Activated CD8-positive, alpha-beta memory T cell treated with anti-CD3 and anti-CD28 coated beads for 24 hours (primary cell): ENCODE measurements at regions not wholly inside any gene's neighbourhood (a gene's known extent, or its start where the extent isn't known, plus 50 kb on each side); places are given as distances from the start of the nearest gene placed in this dataset.
"Not testable (repeated sequence)": the region's sequence is repeated elsewhere in the genome, so short reads cannot be mapped to it uniquely, and the experiment has no call there.

ENCODE experiments used
- DNase-seq: peaks from one replicate; pipeline ENCODE4 v3.0.0-alpha.2; 2020

GRCh38 chr9:33623658-33624586, 99.9 kb downstream of the ANKRD18B start:
- DNase-seq: peak; percentile 86

- DNase-seq: not testable (repeated sequence)
Observed at GRCh38 chr9:33628318-33628717, 104.3 kb downstream of the ANKRD18B start.

GRCh38 chr9:33628865-33629410, 104.9 kb downstream of the ANKRD18B start:
- DNase-seq: no peak

DNA sequence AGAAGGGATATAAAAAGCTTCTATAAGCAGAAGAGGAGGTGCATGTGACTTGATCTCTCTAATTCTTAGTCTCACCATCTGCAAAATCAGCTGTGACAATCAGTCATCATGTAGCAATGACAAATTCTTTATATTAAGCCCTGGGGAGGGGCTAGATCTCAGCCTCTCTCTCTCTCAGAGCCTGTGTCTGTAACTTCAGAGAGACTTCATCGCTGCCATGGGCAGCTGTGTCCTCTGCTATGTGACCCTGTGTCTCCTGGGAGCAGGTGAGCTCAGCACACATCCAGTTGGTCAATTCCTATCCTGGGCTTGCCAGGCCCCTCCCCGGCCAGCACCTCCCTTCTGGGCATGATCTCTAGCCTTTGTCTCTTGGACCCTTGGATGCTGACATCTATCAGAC, 109.6 kb downstream of the ANKRD18B start:
- no peak for DNase-seq

- no peak for DNase-seq
Observed at GRCh38 chr9:33637881-33638280, 113.8 kb downstream of the ANKRD18B start.

DNA sequence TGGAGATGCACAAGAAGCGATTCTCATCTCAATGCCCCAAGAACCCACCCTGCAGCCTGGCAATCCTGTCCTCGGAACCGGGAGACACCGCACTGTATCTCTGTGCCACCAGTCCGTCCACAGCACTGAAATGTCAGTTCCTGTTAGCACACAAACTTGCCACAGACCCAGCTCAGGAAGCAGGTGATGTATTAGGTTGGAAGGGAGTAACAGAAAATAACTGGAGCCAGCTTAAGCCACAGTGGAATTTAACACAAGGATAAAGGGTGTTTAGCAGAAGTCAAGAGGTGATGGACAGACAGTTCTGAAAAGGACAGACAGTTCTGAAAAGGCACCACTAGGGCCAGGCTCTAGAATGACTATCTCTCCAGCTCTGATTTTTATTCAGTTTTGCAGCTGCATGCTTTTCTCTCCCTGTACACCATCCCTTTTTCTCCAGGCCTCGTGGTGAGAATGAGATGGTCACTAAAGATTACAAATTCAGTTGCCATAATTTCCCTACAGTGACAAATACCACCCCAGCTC, 114.4 kb downstream of the ANKRD18B start:
- no peak for DNase-seq

GRCh38 chr9:33645706-33646105, 121.7 kb downstream of the ANKRD18B start:
- no peak for DNase-seq

DNA sequence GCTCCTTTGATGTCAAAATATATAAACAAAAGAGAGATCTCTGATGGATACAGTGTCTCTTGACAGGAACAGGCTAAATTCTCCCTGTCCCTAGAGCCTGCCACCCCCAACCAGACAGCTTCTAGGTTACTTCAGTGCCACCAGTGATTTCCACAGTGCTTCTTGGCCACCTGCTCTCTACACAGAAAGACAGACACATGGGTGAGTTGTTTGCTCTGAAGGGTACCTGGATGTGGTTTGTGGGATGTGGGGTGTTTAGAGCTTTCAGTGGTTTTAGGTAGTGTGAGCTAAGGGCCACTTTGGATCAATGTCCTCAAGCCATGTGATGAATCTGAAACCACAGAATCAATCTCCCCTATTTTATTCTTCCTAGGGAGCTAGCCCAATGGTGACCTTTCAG, 125.4 kb downstream of the ANKRD18B start:
- no peak for DNase-seq

DNA sequence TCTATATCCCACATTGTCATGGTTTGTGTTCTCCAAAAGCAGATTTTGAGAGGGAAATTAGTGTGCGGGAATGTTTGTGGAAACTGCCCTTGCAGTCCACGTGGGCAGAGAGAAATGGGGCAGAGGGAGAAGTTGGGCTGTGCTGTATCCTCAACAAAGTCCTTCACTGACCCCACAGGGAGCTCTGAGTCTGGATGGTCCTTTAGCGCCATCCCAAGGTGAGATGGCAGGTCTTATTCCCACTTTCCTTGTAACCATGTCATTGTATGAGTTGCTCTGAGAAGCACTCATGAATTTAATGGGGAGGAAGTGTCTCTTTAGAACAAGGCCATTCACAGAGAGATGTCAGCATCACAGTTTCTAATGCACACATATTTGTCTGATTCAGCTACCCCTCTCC, 127.1 kb downstream of the ANKRD18B start:
- no peak for DNase-seq

DNA sequence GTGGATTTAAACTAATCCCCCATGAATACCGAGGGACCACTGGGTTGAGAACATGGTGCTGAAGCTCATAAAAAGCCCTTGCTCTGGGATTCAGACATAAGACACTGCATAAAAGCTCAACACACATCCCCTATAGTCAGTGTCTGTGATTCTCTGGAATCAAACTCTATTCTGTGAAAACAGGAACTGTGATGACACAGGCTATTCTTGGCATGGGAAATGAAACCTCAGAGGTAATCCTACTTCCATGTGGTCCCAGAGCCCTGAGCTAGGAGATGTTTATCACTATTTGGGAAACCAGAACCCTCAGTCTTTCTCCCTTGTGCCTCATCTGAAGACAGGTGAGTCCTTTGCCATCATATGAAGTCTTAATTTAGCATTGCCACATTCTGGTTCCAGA, 135.4 kb upstream of the PRSS3 start:
- DNase-seq: no peak

- DNase-seq: no peak
Observed at GRCh38 chr9:33660772-33661171, 134.6 kb upstream of the PRSS3 start.

DNA sequence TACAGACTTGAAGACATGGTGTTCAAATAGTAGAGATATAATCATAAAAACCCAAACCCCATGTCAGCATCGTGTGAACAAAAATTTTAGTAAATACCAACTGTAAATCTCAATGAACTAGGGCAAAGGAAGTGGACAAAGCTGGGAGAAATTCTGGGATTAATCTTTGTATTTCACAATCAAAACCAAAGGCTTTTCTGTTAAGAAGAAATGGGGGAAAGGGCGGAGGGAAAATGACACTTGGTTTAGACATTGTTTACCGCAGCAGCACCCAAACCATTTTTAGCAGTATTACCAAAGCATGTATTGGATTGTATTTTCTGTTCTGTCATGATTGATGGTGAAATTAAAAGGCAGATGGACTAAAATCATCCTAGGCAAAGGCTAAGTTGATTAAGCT, 134.2 kb upstream of the PRSS3 start:
- no peak for DNase-seq

GRCh38 chr9:33662871-33663270, 132.5 kb upstream of the PRSS3 start:
- DNase-seq: no peak

- DNase-seq: not testable (repeated sequence)
Observed at GRCh38 chr9:33676194-33676745, 119.1 kb upstream of the PRSS3 start.

- peak; percentile 68 for DNase-seq
Observed at GRCh38 chr9:33676746-33677505, 118.4 kb upstream of the PRSS3 start.

- DNase-seq: no peak
Observed at GRCh38 chr9:33677506-33677809, 117.9 kb upstream of the PRSS3 start.

DNA sequence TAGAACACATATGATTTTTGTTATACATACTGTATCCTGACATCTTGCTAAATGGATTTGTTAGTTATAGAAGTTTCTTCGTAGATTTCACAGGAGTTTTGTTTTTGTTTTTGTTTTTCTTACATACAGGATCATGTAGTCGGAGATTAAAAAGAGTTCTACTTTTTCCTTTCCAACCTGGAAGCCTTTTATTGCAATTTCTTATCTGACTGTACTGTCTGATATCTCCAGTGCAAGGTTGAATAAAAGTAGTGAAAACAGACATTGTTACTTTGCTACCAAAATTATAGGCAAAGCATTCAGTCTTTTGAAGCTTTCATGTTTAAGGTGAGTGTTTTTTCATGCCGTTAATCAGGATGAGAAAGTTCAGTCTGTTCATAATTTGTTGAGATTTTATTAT, 117.4 kb upstream of the PRSS3 start:
- DNase-seq: no peak

DNA sequence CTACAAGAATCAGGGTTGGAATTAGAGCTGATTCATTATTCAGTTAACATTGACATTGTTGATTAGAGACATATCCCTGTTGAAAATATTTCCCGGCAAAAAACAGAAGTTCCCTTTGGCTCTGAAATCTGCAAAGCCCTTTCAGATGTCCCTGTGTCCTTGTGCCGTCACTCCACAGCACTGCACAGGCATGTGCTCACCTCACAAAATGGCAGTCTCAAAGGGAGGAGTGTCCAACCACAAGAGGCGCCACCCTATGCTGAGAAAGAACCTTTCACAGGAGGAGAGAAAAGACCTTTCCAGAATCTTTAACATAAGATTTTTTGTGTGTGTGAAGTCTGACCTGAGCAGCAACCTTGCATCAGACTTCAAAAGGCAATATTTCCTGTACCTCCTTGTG, 112.8 kb upstream of the PRSS3 start:
- DNase-seq: no peak

DNA sequence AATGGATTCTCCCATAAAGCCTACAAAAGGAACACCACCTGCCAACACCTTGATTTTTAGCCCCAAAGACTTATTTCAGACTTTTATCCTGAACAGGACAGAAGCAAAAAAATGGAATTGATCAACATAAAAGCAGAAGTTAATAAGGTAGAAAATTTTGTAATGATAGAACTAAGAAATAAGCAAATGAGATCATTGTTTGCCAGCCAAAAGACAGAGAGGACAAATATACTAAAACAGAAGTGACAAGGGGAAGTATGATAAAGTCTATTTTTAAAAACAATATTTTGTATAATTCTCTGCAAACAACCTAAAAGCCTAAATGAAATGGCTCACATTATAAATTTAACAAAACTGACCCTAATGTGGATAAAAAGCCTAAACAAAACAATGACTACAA, 110.5 kb upstream of the PRSS3 start:
- no peak for DNase-seq

DNA sequence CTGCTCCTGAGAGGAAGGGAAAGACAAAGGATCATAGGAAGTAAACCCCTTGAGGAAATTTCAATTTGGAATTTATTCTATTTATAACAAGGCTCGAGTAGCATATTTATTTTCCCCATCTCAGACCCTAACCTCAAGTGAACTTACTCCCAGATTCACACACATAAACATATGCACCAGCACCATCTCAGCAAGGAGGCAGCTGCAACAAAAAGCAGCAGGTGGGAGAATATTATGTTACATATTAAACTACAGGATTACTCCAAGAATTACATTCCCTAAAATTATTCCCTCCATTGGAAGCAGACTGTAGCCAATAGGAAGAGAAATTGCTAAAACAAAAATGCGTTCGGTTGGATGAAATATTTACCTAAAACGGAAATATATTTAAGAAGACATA, 108.4 kb upstream of the PRSS3 start:
- no peak for DNase-seq

GRCh38 chr9:33687779-33688178, 107.6 kb upstream of the PRSS3 start:
- DNase-seq: no peak

- no peak for DNase-seq
Observed at GRCh38 chr9:33690143-33690933, 105.0 kb upstream of the PRSS3 start.

DNA sequence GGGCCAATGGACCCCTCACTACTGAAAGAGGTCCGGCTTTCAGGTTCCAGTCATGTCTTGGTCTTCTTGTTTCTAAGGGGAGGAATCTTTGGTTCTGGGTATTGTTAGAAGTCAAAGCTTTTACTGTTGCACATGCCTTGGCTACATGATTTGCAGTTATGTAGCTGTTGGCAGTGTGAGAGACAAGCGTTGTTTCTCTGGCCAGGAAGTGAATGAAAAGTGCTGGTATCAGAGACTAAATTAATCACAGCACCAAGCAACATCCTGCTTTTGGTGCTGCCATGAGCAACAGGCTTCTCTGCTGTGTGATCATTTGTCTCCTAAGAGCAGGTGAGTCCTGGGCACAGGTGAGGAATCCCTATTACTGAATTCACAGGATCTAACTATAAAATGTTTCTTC, 100.1 kb upstream of the PRSS3 start:
- DNase-seq: no peak
